OCI-LY7 (cell line): ENCODE measurements at regions not wholly inside any gene's neighbourhood (a gene's known extent, or its start where the extent isn't known, plus 50 kb on each side); places are given as distances from the start of the nearest gene placed in this dataset.
"Not testable (repeated sequence)": the region's sequence is repeated elsewhere in the genome, so short reads cannot be mapped to it uniquely, and the experiment has no call there.

Experiments
- BruUV-seq: library from RNA; stranded (reverse); fragments of 400-500 nt; replicated peaks from 2 replicates; lab custom pipeline; 2021; lab: Mats Ljungman, UMichigan
- CTCF ChIA-PET: fragments of 300-600 bp; sonication (Branson Sonifier 250); formaldehyde crosslinking; loops from one replicate; lab custom pipeline; 2022; ENCODE audit warnings: antibody characterized with exemption; ENCODE audit not compliant: unreplicated experiment; lab: Charles Lee
- POLR2A ChIA-PET: fragments of 300-600 bp; sonication (Branson Sonifier 250); formaldehyde crosslinking; loops from one replicate; lab custom pipeline; 2022; ENCODE audit warnings: antibody characterized with exemption; lab: Charles Lee
- DNase-seq: peaks from one replicate; pipeline ENCODE4 v3.0.0-alpha.2; 2015; ENCODE audit warnings: low spot score
- H2AFZ ChIP-seq: fragments of 200-600 bp; sonication (generic), shearing (Covaris generic); 2 replicates; pipeline ENCODE4 v1.6.1; 2014; ENCODE audit warnings: mild to moderate bottlenecking, antibody characterized with exemption, low read length, moderate library complexity
- H3K27ac ChIP-seq: fragments of 200-600 bp; sonication (generic); 2 replicates; pipeline ENCODE4 v1.5.1; 2014; ENCODE audit warnings: mixed run types, low read depth, mild to moderate bottlenecking, moderate library complexity, low read length, inconsistent platforms; ENCODE audit not compliant: poor library complexity, severe bottlenecking
- H3K36me3 ChIP-seq: fragments of 200-600 bp; sonication (generic); 2 replicates; pipeline ENCODE4 v1.6.1; 2014; ENCODE audit warnings: mild to moderate bottlenecking, antibody characterized with exemption, low read length, moderate library complexity, mixed read lengths; ENCODE audit not compliant: insufficient read depth
- H3K4me1 ChIP-seq: fragments of 200-600 bp; sonication (generic); 2 replicates; pipeline ENCODE4 v1.5.1; 2014; ENCODE audit warnings: mild to moderate bottlenecking, low read length; ENCODE audit not compliant: insufficient read depth, poor library complexity, severe bottlenecking
- H3K4me2 ChIP-seq: fragments of 200-600 bp; sonication (generic); 2 replicates; pipeline ENCODE4 v1.6.1; 2014; ENCODE audit warnings: mild to moderate bottlenecking, low read length
- H3K4me3 ChIP-seq: fragments of 200-600 bp; sonication (generic); 2 replicates; pipeline ENCODE4 v1.5.1; 2014; ENCODE audit warnings: mild to moderate bottlenecking, low read depth, low read length; ENCODE audit not compliant: poor library complexity, severe bottlenecking
- H3K79me2 ChIP-seq: fragments of 200-600 bp; sonication (generic); 2 replicates; pipeline ENCODE4 v1.6.1; 2016; ENCODE audit warnings: low read depth, mild to moderate bottlenecking, low read length, moderate library complexity, mixed read lengths; ENCODE audit not compliant: insufficient read depth
- H3K9me2 ChIP-seq: fragments of 200-600 bp; sonication (generic); 2 replicates; pipeline ENCODE4 v1.6.1; 2016; ENCODE audit warnings: mild to moderate bottlenecking, low read length, mixed read lengths; ENCODE audit not compliant: insufficient read depth
- H3K9me3 ChIP-seq: fragments of 200-600 bp; sonication (generic); 2 replicates; pipeline ENCODE4 v1.6.1; 2014; ENCODE audit warnings: mild to moderate bottlenecking, mixed run types, low read length, mixed read lengths
- H4K20me1 ChIP-seq: fragments of 200-600 bp; sonication (generic); 2 replicates; pipeline ENCODE4 v1.6.1; 2014; ENCODE audit warnings: mild to moderate bottlenecking, antibody characterized with exemption, low read length, moderate library complexity, mixed read lengths; ENCODE audit not compliant: insufficient read depth
- CTCF ChIP-seq: fragments of 200-600 bp; sonication (generic); conservative IDR thresholded peaks from 2 replicates; pipeline ENCODE4 v1.5.1; 2014; ENCODE audit warnings: mild to moderate bottlenecking, antibody characterized with exemption, low read length, moderate library complexity, mixed read lengths
- EZH2phosphoT487 ChIP-seq: fragments of 200-600 bp; sonication (generic); IDR thresholded peaks from 2 replicates; pipeline ENCODE4 v1.6.1; 2018; ENCODE audit warnings: low read depth, borderline replicate concordance, mild to moderate bottlenecking, mixed run types, antibody characterized with exemption, low read length, moderate library complexity, mixed read lengths
- intact Hi-C: fragments of 100-400 bp; cut with micrococcal nuclease; formaldehyde crosslinking; loops from one replicate; pipeline ENCODE4 v1.10.0; 2022; ENCODE audit not compliant: unreplicated experiment

GRCh38 chr4:3607690-3608552 is 75.7 kb upstream of the LRPAP1 start:
- TF ChIP-seq EZH2phosphoT487: no peak
- H3K79me2 ChIP-seq: no peaks in the 10 kb centered on the region
- H3K27ac ChIP-seq: no peak overlapping the region
- ChIA-PET POLR2A (no interaction called here), CTCF (no interaction called here)
- no peak for DNase-seq
- H4K20me1 ChIP-seq: no peaks in the 10 kb centered on the region
- H3K9me3 ChIP-seq: no peaks in the 10 kb centered on the region
- no peaks in the 10 kb centered on the region for H3K4me1 ChIP-seq
- intact Hi-C loops: no loop called here
- H2AFZ ChIP-seq: no peak overlapping the region
- no peak overlapping the region for H3K4me2 ChIP-seq
- no peaks in the 10 kb centered on the region for H3K36me3 ChIP-seq
- no peak overlapping the region for H3K4me3 ChIP-seq
- no TSS peak for BruUV-seq
- no peaks in the 10 kb centered on the region for H3K9me2 ChIP-seq

GRCh38 chr4:3606850-3607249 is 74.6 kb upstream of the LRPAP1 start:
- H3K4me2 ChIP-seq, H3K27ac ChIP-seq, BruUV-seq, CTCF ChIA-PET, DNase-seq, H3K79me2 ChIP-seq, H2AFZ ChIP-seq, H3K4me1 ChIP-seq, H4K20me1 ChIP-seq, POLR2A ChIA-PET, intact Hi-C loops, H3K36me3 ChIP-seq, H3K4me3 ChIP-seq, H3K9me2 ChIP-seq, H3K9me3 ChIP-seq: not testable (repeated sequence)

GRCh38 chr4:3606271-3606670 is 74.0 kb upstream of the LRPAP1 start:
- BruUV-seq, H3K36me3 ChIP-seq, DNase-seq, CTCF ChIA-PET, H3K4me2 ChIP-seq, H2AFZ ChIP-seq, H3K4me1 ChIP-seq, intact Hi-C loops, H3K4me3 ChIP-seq, H3K9me2 ChIP-seq, H4K20me1 ChIP-seq, H3K27ac ChIP-seq, H3K79me2 ChIP-seq, H3K9me3 ChIP-seq, POLR2A ChIA-PET: not testable (repeated sequence)

- BruUV-seq: no TSS peak
- no peak for DNase-seq
- Histone ChIP-seq H3K9me3 (no peaks in the 10 kb centered on the region), H3K36me3 (no peaks in the 10 kb centered on the region), H4K20me1 (no peaks in the 10 kb centered on the region), H3K9me2 (no peaks in the 10 kb centered on the region), H3K4me3 (no peak overlapping the region), H3K4me2 (no peak overlapping the region), H3K4me1 (no peaks in the 10 kb centered on the region), H2AFZ (no peak overlapping the region), H3K79me2 (no peaks in the 10 kb centered on the region), H3K27ac (no peak overlapping the region)
- no peak for TF ChIP-seq CTCF
- TF ChIP-seq EZH2phosphoT487: no peak
- CTCF ChIA-PET: no interaction called here
- intact Hi-C loops: no loop called here
- POLR2A ChIA-PET: no interaction called here
Observed at GRCh38 chr4:3605491-3605890, 73.3 kb upstream of the LRPAP1 start.

- H3K4me1 ChIP-seq, H2AFZ ChIP-seq, BruUV-seq, CTCF ChIA-PET, H3K9me3 ChIP-seq, H4K20me1 ChIP-seq, H3K4me2 ChIP-seq, POLR2A ChIA-PET, DNase-seq, intact Hi-C loops, H3K4me3 ChIP-seq, H3K79me2 ChIP-seq, H3K27ac ChIP-seq, H3K9me2 ChIP-seq, H3K36me3 ChIP-seq: not testable (repeated sequence)
Observed at GRCh38 chr4:3602886-3603645, 70.8 kb upstream of the LRPAP1 start.
